ENCODE measurements at regions not wholly inside any gene's neighbourhood (a gene's known extent, or its start where the extent isn't known, plus 50 kb on each side); places are given as distances from the start of the nearest gene placed in this dataset.

- Histone ChIP-seq H3K9ac (ENCODE audit: insufficient read depth in 1 of 2, low read depth in 2 of 2, low read length in 2 of 2) (no peak overlapping the region), H2AFZ (ENCODE audit: low read depth, low read length) (no peak overlapping the region), H3K79me2 (ENCODE audit: control insufficient read depth, insufficient read depth, low read length) (no peaks in the 10 kb centered on the region), H3K4me2 (ENCODE audit: insufficient read depth, low read length) (no peak overlapping the region), H3K36me3 (ENCODE audit: control insufficient read depth, insufficient read depth, low read length) (no peaks in the 10 kb centered on the region), H4K20me1 (replicated peaks; ENCODE audit: control insufficient read depth, insufficient read depth, low read length) (no peaks in the 10 kb centered on the region), H3K4me3 (no peak overlapping the region), H3K9me3 (replicated peaks; ENCODE audit: control insufficient read depth, insufficient read depth, low read depth, low read length) (no peaks in the 10 kb centered on the region), H3K4me1 (replicated peaks in 1 of 2; ENCODE audit: control insufficient read depth in 2 of 2, insufficient read depth in 2 of 2, low read length in 2 of 2) (no peaks in the 10 kb centered on the region), H3K27me3 (ENCODE audit: control insufficient read depth in 2 of 2, insufficient read depth in 2 of 2, low read length in 2 of 2) (no peaks in the 10 kb centered on the region; a peak in 1 of 5 replicates), H3K9me1 (ENCODE audit: control insufficient read depth, insufficient read depth, low read length) (no peaks in the 10 kb centered on the region), H3K27ac (ENCODE audit: extremely low read depth, low read depth, low read length) (no peak overlapping the region)
- no TSS peak for BruUV-seq (replicated peaks)
- TF ChIP-seq PRMT5 (CRISPR knock-in tag; IDR thresholded peaks at IDR 0.05), result no peak
- no peak for TF ChIP-seq BCL6 (CRISPR knock-in tag; IDR thresholded peaks at IDR 0.05)
- TF ChIP-seq ZBTB40 (IDR thresholded peaks at IDR 0.05), result no peak
- no peak for TF ChIP-seq ZBTB40 (CRISPR knock-in tag; IDR thresholded peaks at IDR 0.05)
- no peak for TF ChIP-seq CBX3 (IDR thresholded peaks at IDR 0.05; ENCODE audit: borderline replicate concordance in 1 of 2, low read length in 2 of 2)
- TF ChIP-seq ZNF717 (CRISPR knock-in tag; IDR thresholded peaks at IDR 0.05), result no peak
- no peak for TF ChIP-seq SMARCB1 (IDR thresholded peaks at IDR 0.05; ENCODE audit: insufficient read length, low read depth)
- ATAC-seq, result no peak
- intact Hi-C loops (cut with micrococcal nuclease), result no loop called here
- no peak for DNase-seq (ENCODE audit: extremely low read depth in 1 of 4, low spot score in 3 of 4)
- FAIRE-seq, result no peak
- POLR2A ChIA-PET, result interaction anchor here (0.5 to 1.0 kb wide), 3 partner anchors 11 to 681 kb away, joined by 3 read pairs; no protein-coding TSS in a partner anchor
- CTCF ChIA-PET (ENCODE audit: low intra/inter-chr PET ratio), result no interaction called here
- in situ Hi-C loops (cut with MboI), result no loop called here
- 1% methylated on average over 7 of the region's 7 CpGs for WGBS (ENCODE audit: insufficient coverage, low coverage, missing lambda C conversion rate)
Measured at GRCh38 chr7:42605406-42606192, 306.3 kb downstream of the C7orf25 start.

Measured in K562 (cell line).